ENCODE measurements at regions not wholly inside any gene's neighbourhood (a gene's known extent, or its start where the extent isn't known, plus 50 kb on each side); places are given as distances from the start of the nearest gene placed in this dataset.

- DNase-seq (peak; percentile 42), ATAC-seq (ENCODE audit: poor library complexity) (no peak)
- intact Hi-C loops (cut with DNase I) = no loop called here
Observed at GRCh38 chr2:9778471-9779316, 64.6 kb upstream of the TAF1B start.

GRCh38 chr2:9779596-9780264 is 63.5 kb upstream of the TAF1B start:
- ATAC-seq (ENCODE audit: poor library complexity) (no peak), DNase-seq (peak; percentile 25)
- intact Hi-C loops (cut with DNase I) = no loop called here

- no peak for ATAC-seq (ENCODE audit: poor library complexity)
- peak; percentile 26 for DNase-seq
- intact Hi-C loops (cut with DNase I) = no loop called here
Observed at GRCh38 chr2:9780368-9781130, 62.7 kb upstream of the TAF1B start.

- intact Hi-C loops (cut with DNase I) = no loop called here
- ATAC-seq (ENCODE audit: poor library complexity) (no peak), DNase-seq (no peak)
Observed at GRCh38 chr2:9781252-9781651, 62.0 kb upstream of the TAF1B start.

GRCh38 chr2:9782197-9782719 is 61.0 kb upstream of the TAF1B start:
- no peak for ATAC-seq (ENCODE audit: poor library complexity)
- intact Hi-C loops (cut with DNase I) = no loop called here
- DNase-seq = peak; percentile 32

GRCh38 chr2:9789371-9789770 is 53.9 kb upstream of the TAF1B start:
- intact Hi-C loops (cut with DNase I) = no loop called here
- ATAC-seq (ENCODE audit: poor library complexity) = no peak
- DNase-seq = peak; percentile 33

- no peak for ATAC-seq (ENCODE audit: poor library complexity)
- intact Hi-C loops (cut with DNase I) = no loop called here
- DNase-seq = no peak
Observed at GRCh38 chr2:9790702-9791225, 52.5 kb upstream of the TAF1B start.

- peak; percentile 68 for ATAC-seq (ENCODE audit: poor library complexity)
- intact Hi-C loops (cut with DNase I) = no loop called here
- DNase-seq = peak; percentile 41
Observed at GRCh38 chr2:9791711-9792110, 51.6 kb upstream of the TAF1B start.

- DNase-seq (peak; percentile 35), ATAC-seq (ENCODE audit: poor library complexity) (no peak)
- intact Hi-C loops (cut with DNase I) = no loop called here
Observed at GRCh38 chr2:9793156-9793917, 49.9 kb upstream of the TAF1B start.

Data from Right ventricle myocardium superior (tissue), 1 donor.